RCC 7860 (cell line): ENCODE measurements at regions not wholly inside any gene's neighbourhood (a gene's known extent, or its start where the extent isn't known, plus 50 kb on each side); places are given as distances from the start of the nearest gene placed in this dataset.
"Not testable (repeated sequence)": the region's sequence is repeated elsewhere in the genome, so short reads cannot be mapped to it uniquely, and the experiment has no call there.

ENCODE experiments used
- DNase-seq: peaks from one replicate; pipeline ENCODE4 v3.0.0-alpha.2; 2015; ENCODE audit warnings: low spot score
- FAIRE-seq: peaks from 2 replicates; lab custom pipeline; 2012; peaks lifted over from hg19 to GRCh38; lab: Jason Lieb, UNC

DNA sequence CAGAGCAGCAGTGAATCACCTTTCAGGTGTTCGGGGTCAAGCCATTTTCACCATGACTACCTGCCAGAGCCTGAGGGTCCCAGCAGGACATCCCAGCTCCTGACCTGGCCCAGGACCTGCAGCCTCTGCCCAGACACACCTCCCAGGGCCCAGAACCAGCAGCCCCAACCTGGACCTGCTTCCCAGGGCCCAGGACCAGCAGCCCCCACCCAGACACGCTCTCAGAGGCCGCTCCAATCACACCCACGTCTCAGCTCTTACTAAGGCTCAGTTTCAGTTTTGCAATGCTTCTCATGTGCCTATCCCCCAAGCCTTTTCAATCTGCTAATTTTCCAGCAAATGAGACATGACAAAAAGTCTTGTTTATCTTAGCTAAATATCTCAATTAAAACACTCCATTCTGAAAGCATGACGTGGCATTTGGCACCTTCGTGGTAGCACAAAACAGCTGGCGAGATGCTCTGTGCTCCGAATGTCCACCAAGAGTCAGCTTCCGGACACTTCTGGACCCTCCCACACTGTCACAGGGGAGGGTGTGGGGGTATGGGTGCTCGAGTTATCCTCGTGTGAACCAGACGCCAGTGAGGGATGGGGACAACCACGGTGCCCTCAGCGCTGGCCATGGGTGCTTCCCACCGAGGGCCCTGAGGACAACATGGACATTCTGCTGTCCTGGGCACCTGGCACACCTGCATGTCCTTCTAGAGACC, 253.2 kb downstream of the DLL1 start:
- FAIRE-seq (no peak), DNase-seq (no peak)

DNA sequence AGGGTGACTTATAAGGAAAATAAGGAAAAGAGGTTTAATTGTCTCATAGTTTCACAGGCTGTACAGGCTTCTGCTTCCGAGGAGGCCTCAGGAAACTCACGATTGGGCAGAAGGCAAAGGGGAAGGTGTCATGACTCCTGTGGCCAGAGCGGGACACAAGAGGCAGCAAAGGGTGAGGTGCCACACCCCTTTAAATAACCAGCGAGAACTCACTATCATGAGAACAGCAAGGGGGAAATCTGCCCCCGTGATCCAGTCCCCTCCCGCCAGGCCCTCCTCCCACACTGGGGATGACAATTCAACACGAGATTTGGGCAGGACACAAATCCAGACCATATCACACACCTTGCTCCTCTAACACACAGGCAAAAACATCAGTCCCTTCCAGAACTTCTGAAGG, 254.0 kb downstream of the DLL1 start:
- FAIRE-seq (no peak), DNase-seq (no peak)

DNA sequence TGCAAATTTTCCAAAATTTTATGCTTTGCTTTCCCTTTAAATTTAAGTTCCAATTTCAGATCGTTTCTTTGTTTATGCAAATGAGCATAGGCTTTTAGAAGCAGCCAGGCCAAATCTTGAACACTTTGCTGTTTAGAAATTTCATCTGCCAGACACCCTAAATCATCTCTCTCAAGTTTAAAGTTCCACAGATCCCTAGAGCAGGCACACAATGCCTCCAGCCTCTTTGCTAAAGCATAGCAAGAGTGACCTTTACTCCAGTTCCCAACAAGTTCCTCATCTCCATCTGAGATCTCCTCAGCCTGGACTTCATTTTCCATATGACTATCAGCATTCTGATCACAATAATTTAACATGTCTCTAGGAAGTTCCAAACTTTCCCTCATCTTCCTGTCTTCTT, 254.5 kb downstream of the DLL1 start:
- not testable (repeated sequence) for FAIRE-seq, DNase-seq

DNA sequence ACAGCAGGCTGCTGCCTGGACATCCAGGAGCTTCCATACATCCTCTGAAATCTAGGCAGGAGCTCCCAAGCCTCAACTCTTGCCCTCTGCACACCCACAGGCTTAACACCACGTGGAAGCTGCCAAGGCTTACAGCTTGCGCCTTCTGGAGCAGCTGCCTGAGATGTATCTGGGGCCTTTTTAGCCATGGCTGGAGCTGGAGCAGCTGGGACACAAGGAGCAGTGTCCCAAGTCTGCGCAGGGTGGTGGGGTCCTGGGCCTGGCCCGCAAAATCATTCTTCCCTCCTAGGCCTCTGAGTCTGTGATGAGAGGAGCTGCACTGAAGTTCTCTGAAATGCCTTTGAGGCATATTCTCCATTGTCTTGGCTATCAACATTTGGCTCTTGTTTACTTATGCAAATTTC, 255.0 kb downstream of the DLL1 start:
- no peak for FAIRE-seq
- DNase-seq = no peak

DNA sequence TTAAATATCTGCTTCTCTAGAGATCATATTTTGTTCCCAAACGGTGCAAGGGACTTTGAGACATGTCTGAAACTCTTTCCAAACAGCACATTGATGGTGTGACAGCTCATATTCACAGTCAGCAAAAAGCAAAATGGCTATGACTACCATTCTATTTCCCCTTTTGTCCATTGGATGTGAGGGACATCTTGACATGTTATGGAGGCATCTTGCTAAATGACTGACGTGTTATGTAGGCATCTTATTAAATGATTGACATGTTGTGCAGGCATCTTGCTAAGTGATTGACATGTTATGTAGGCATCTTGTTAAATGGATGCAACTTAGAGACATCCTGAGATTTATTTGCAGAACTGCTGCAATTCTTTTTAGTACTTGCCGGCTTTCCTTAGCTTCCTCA, 255.8 kb downstream of the DLL1 start:
- DNase-seq (no peak), FAIRE-seq (no peak)

DNA sequence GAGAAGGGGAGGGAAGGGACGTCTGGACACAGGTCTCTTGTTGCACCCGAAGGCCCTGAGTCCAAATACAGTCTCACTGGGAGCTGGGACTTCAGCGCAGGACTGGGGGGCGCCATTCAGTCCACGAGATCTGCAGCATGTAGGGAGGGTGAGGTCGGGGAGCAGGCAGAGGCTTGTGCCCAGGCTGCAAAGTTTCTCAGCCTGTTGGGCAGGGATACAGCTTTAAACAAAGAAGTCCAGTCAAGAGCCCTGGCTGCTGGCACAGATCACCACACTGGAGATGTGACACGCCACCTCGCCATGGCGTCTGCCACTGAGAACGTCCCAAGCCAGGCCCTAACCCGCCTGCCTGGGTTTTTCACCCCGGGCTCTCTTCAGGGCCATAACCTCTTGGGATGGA, 256.6 kb downstream of the DLL1 start:
- FAIRE-seq (no peak), DNase-seq (no peak)

DNA sequence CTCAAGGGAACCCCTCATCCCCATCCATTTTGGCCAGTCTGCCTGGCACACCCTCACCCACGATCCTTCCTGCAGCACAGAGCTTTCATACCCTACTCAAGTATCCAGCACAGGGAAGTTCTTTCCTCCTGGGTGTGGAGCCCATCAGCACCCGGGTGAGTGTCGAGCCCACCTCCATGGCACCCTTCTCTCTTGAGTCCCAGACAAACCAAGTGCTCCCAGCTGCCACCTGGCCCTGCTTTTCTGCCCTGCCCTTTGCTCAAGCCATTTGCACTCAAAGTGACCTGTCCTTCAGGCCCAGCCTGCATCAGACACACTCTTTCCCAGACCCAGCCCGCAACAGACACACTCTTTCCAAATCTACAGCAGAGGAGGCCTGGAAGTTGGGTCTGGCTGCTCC, 257.2 kb downstream of the DLL1 start:
- no peak for FAIRE-seq
- no peak for DNase-seq

DNA sequence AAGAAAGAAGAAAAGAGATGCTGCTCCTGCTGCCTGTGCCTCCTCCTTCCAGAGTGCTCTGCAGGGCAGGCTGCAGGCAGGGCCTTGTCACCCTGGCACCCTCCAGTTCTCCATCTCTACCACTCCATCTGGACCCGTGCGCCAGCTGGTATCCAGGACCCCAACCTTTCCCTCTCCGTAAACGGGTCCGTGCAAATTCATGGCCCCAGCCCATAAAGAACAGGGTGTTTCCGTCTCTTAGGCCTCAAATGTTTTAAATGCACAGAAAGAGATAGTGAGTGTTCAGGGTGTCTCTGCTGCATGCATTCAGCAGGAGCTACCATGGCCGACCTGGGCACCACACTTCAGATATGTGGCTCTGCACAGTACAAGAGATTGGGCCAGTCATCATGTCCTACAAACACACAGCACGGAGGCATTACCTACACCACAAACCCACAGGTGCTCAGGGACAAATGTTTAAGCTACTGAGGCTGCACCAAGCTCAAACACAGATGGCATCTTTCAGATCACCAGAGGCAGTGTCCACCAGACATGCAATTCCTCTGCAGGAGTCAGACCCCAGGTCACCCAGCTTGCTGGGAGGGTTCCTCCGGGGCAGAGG, 258.1 kb downstream of the DLL1 start:
- FAIRE-seq = no peak
- no peak for DNase-seq

DNA sequence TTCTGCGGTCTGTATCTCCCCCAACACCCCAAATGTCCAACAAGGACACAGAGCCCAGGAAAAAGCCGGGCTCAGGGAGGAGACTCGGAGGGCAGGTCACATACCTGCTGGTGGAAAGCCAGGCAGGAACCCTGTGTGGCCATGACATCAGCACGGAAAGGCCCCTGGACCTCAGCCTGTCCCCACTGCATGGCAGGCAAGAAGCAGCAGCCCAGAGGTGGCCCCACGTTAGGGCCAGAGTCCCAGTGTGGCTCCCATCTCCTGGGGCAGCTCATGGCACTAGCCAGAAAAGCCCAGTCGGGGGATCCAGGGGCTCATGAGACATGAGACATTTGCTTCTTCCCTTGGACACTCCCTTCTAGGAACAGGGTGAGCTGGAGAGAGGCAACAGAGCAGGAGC, 258.7 kb downstream of the DLL1 start:
- FAIRE-seq = no peak
- DNase-seq = no peak

DNA sequence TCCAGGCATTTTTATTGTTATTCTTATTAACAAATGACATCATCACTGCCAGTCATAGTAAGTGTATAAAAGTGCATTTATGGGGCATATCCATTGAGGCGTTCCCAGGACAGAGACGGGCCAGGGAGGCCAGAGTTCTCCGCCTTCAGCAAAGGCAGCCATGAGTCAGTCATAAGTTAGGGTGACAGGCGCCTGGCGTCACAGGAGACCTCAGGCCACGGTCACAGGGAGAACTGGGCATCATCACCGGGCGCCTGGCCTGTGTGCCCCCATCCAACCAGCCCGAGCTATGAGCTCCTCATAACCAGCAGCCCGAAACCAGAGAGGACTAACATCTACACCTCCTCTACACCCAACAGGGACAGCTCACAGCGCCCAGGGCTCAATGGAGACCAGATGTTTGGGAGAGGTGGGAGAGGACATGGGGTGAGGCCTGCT, 259.2 kb downstream of the DLL1 start:
- no peak for FAIRE-seq

DNA sequence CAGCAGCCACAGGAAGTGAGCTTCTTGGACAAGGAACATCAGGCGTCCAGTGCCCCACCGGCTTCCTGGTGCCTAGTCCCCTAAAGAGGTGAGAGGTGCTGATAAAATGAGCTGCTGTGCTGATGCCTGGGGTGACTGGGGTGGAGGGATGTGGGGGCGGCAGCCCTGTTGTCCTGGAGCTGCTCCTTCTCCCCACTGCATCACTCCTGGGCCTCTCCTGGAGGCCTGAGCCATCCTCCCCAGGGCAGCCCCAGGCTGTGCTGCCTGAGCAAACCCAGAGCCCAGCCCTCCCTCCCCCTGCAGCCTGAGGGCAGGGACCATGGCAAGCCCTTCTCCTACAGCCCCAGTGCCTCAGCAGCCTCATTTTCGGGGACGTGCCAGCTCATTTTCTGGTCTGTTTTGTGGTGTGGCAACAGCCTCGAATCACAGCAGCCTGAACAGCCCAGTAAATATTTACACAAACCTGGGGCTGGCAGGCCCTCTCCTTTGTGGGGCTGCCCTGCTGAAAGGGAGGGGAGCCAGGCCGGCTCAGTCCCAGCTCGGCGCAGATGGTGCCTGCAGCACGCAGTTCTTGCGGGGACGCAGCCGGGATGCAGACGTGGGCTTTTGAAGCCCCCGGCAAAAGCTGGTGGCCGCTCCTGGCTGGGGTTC, 259.9 kb downstream of the DLL1 start:
- DNase-seq (no peak), FAIRE-seq (no peak)

More for the DNA sequence above, 259.2 kb downstream of the DLL1 start:
- DNase-seq = no peak

DNA sequence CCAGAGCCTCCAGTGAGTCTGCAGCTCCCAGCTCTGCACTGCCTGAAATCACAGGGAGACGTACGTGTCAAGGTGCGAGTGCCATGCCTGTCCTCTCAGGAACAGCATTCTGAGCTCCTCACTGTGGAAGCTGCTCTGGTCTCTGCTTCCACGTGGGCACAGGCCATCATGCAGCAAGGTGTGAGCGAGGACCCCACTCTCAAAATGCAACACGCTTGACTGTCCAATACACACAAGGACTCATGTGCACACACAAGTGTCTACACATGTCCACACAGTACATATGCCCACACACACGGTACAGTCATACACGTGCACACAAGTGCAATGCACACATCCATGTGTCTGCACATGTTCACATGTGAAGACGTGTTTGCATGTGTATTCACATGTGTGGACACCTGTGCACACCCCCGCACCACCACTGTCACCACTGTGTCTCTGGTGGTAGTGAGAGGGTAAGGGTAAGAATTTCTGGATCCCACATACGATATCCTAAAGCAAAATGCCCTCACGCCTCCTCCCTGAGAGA, 260.5 kb downstream of the DLL1 start:
- FAIRE-seq (no peak), DNase-seq (no peak)

DNA sequence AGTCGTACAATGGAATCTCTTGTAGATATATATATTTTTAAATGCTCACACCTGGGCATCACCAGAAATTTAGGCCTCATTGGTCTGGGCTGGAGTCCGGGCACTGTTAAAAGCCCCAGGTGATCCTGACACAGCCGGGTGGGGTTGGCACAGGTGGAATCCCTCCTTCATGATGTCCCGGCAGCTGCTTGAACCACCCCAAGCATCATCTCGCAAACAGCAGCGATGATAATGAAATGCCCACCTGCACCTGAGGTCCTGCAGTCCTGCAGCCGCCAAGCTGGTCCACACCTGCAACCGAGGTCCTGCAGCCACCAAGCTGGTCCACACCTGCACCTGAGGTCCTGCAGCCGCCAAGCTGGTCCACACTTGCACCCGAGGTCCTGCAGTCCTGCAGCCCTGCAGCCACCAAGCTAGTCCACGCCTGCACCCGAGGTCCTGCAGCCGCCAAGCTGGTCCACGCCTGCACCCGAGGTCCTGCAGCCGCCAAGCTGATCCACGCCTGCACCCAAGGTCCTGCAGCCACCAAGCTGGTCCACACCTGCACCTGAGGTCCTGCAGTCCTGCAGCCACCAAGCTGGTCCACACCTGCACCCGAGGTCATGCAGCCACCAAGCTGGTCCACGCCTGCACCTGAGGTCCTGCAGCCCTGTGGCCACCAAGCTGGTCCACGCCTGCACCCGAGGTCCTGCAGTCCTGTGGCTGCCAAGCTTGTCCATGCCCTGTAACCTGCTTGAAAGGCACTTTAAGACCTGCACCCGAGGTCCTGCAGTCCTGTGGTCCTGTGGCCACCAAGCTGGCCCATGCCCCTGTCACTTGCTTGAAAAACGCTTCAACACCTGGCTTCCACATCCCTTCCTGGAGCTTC, 261.2 kb downstream of the DLL1 start:
- FAIRE-seq (no peak), DNase-seq (no peak)

DNA sequence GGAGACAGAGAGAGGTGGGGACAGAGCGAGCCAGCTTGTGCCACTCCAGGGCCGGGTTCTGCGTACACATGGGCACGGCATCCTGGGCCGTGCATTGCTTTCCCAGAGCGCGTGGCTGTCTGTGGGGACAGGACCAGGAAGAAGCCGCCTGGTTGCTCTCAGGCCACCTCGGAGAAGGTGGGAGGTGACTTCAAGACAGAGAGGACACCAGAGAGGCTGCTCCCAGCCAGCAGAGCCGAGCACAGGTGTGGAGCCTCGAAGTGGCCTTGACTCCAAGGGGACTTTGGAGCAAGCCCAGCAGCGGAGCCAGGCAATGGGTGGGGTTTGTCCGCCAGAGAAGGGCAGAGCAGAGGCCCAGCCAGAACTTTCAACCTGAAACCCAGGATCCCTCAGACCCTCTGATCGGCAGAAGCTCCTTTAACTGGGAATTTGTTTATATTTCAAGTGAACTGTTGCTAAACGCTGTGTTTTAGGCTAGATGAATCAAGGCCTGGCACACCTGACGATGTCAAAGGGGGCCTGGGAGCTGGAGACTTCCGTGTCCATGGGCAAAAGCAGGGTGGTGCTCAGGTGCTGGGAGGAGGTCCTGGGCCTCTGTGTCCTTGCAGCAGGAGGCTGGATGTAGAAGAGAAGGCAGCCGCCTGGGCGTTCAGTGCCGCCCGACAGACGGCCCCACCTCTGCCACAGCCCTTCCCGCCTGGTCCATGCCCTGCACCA, 262.1 kb downstream of the DLL1 start:
- DNase-seq (no peak), FAIRE-seq (no peak)

DNA sequence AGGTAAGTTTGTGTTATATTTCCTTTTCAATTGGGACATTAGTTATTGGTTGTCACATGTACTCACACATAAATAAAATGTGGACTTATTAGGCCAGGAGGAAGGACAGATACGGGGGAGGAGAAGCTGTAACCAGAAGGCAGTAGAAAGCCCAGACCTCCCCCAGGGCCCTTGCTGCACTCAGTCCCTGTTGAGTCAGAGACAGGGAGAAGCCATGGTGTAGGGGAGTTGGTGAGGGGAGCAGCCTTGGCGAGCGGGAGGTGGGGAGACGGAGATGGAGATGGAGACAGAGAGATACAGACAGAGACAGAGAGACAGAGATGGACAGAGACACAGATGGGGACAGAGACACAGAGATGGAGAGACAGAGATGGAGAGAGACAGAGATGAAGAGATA, 263.2 kb downstream of the DLL1 start:
- no peak for FAIRE-seq

DNA sequence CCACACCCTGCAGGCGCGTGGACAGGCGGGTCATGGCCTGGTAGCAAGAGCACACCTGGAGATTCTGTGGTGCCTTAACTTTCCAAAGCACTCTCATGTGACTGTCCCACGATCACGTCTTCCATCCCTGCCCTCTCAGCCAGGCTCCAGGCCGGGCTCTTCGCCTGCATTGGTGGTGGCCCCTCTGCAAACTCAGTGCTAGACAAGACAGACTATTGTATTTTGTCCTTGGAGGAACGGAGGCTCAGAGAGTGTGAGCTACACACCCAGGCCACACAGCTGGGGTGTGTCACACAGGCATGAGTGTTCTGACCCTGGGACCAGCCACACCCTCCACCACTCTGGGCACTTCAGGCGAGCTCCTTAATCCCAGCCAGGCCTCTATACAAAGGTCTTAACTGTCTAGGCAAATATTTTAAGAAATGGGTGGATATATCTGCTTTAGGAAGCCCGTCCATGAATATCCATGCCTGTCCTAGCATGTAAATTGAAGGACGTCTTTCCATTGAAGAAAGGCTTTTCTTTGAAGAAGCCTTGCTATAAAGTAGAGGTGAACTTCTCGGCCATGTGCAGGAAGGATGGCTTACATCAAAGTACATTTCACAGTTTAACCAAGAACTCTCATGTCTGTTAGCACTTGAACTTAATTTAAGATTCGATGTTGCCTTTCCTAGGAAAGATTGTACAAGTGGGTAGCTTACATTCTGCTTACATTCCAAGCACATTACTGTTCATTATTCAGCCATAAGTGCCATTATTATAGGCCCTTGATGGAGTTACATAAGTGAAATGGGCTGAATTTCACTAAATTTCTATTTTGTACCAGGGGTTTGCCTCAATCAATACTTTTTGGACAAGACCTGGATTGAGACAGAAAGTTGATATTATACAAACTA, 263.9 kb downstream of the DLL1 start:
- FAIRE-seq (no peak), DNase-seq (no peak)

More for the DNA sequence above, 263.2 kb downstream of the DLL1 start:
- DNase-seq = no peak

DNA sequence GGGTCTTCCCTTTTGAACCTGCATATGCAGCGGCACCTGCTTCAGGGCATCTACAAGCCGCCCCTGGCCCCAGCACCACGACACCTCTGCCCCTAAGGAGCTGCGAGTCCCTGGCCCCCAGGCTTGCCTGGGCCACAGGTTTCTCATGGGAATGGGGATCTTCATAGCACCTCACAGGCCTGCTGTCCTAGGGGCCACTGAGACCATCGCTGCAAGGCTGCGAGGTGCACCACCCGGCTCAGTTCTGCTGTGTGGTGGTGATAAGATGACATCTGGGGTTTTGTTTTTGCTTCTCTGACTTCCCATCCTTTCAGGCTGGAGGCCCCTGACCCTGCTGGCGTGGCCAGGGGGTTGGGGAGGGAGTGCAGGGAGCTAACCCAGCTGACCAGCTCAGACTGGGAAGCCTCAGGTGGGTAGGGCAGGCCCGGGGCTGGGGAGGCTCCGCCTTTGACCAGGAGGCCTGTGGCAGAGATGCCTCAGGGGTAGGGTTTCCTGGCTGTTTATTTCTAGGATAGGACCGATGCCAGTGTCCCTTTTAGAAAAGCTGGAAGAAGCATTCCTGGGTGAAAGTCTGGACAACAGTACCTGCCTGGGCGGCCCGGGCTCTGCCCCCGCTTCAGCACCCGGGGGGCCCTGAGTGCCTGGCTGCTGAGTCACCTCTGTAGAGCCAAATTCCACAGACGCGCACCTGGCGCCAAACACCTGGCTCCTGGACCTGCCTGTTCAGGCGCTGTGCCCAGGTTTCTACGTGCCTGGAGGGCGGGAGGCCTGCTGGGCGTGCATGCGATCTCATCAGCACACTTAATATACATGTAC, 264.7 kb downstream of the DLL1 start:
- no peak for DNase-seq
- FAIRE-seq = no peak

DNA sequence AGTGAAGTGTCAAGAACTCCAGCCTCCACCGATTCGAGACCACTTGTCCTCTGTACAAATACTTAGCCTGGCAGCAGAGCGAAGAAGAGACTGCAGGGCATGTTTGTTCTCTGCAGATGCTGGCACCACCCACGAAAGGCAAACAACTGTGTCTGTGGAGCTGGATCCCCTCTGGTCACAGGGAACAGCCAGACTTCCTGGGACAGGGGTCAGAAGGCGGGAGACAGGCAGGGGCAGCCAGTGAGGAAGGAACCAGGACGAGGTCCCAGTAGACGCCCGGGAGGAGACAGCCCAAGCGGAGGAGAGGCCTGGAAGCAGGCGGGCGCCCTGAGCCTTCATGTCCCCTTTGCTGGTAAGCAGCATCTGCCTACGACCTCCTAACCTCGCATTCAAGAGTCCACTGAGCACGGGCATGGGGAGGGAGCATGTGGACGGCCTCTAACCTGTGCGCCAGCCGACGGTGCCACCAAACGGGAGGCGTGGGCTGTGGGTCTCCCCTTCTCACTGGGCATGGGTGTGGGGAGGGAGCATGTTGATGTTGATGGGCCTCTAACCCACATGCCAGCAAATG, 265.5 kb downstream of the DLL1 start:
- no peak for FAIRE-seq
- DNase-seq = no peak
